ENCODE measurements at regions not wholly inside any gene's neighbourhood (a gene's known extent, or its start where the extent isn't known, plus 50 kb on each side); places are given as distances from the start of the nearest gene placed in this dataset.

GRCh38 chrX:131356725-131357124 lies 67.6 kb upstream of the IGSF1 start:
- H3K4me3 ChIP-seq (ENCODE audit: insufficient read length, low read depth): no peak overlapping the region
- no peak for DNase-seq (ENCODE audit: low read depth, low spot score)
- H3K36me3 ChIP-seq (ENCODE audit: insufficient read depth, insufficient read length, low read length): no peaks in the 10 kb centered on the region
- no peak overlapping the region for H3K9ac ChIP-seq (ENCODE audit: insufficient read length, low read depth)
- no peaks in the 10 kb centered on the region for H3K27me3 ChIP-seq (ENCODE audit: insufficient read depth, insufficient read length)
- TF ChIP-seq SUZ12 (IDR thresholded peaks at IDR 0.05; ENCODE audit: extremely low read depth, insufficient read depth, insufficient read length) (no peak), YY1 (IDR thresholded peaks at IDR 0.05; ENCODE audit: insufficient read depth, insufficient read length) (no peak), ZNF274 (IDR thresholded peaks at IDR 0.05; ENCODE audit: low read depth, low read length) (no peak)
- H3K4me1 ChIP-seq (ENCODE audit: insufficient read depth, insufficient read length): no peaks in the 10 kb centered on the region
- H3K9me3 ChIP-seq (ENCODE audit: insufficient read depth, low read length): no peaks in the 10 kb centered on the region

- no peak overlapping the region for H3K4me3 ChIP-seq (ENCODE audit: insufficient read length, low read depth)
- no peak for DNase-seq (ENCODE audit: low read depth, low spot score)
- no peaks in the 10 kb centered on the region for H3K27me3 ChIP-seq (ENCODE audit: insufficient read depth, insufficient read length)
- no peak for TF ChIP-seq ZNF274 (IDR thresholded peaks at IDR 0.05; ENCODE audit: low read depth, low read length)
- no peak for TF ChIP-seq SUZ12 (IDR thresholded peaks at IDR 0.05; ENCODE audit: extremely low read depth, insufficient read depth, insufficient read length)
- TF ChIP-seq YY1 (IDR thresholded peaks at IDR 0.05; ENCODE audit: insufficient read depth, insufficient read length): no peak
- H3K4me1 ChIP-seq (ENCODE audit: insufficient read depth, insufficient read length): no peaks in the 10 kb centered on the region
- H3K36me3 ChIP-seq (ENCODE audit: insufficient read depth, insufficient read length, low read length): no peaks in the 10 kb centered on the region
- H3K9ac ChIP-seq (ENCODE audit: insufficient read length, low read depth): no peak overlapping the region
- H3K9me3 ChIP-seq (ENCODE audit: insufficient read depth, low read length): no peaks in the 10 kb centered on the region
Measured at GRCh38 chrX:131359611-131360010, 70.5 kb upstream of the IGSF1 start.

GRCh38 chrX:131365766-131366165 lies 76.7 kb upstream of the IGSF1 start:
- Histone ChIP-seq H3K36me3 (ENCODE audit: insufficient read depth, insufficient read length, low read length) (no peaks in the 10 kb centered on the region), H3K4me1 (ENCODE audit: insufficient read depth, insufficient read length) (no peaks in the 10 kb centered on the region), H3K9me3 (ENCODE audit: insufficient read depth, low read length) (no peaks in the 10 kb centered on the region), H3K4me3 (ENCODE audit: insufficient read length, low read depth) (no peak overlapping the region), H3K9ac (ENCODE audit: insufficient read length, low read depth) (no peak overlapping the region), H3K27me3 (ENCODE audit: insufficient read depth, insufficient read length) (no peaks in the 10 kb centered on the region)
- TF ChIP-seq YY1 (IDR thresholded peaks at IDR 0.05; ENCODE audit: insufficient read depth, insufficient read length) (no peak), ZNF274 (IDR thresholded peaks at IDR 0.05; ENCODE audit: low read depth, low read length) (no peak), SUZ12 (IDR thresholded peaks at IDR 0.05; ENCODE audit: extremely low read depth, insufficient read depth, insufficient read length) (no peak)
- no peak for DNase-seq (ENCODE audit: low read depth, low spot score)

- Histone ChIP-seq H3K9ac (ENCODE audit: insufficient read length, low read depth) (no peak overlapping the region), H3K36me3 (ENCODE audit: insufficient read depth, insufficient read length, low read length) (no peaks in the 10 kb centered on the region), H3K4me1 (ENCODE audit: insufficient read depth, insufficient read length) (no peaks in the 10 kb centered on the region), H3K9me3 (ENCODE audit: insufficient read depth, low read length) (no peaks in the 10 kb centered on the region), H3K4me3 (ENCODE audit: insufficient read length, low read depth) (no peak overlapping the region), H3K27me3 (ENCODE audit: insufficient read depth, insufficient read length) (no peaks in the 10 kb centered on the region)
- TF ChIP-seq SUZ12 (IDR thresholded peaks at IDR 0.05; ENCODE audit: extremely low read depth, insufficient read depth, insufficient read length): no peak
- no peak for TF ChIP-seq YY1 (IDR thresholded peaks at IDR 0.05; ENCODE audit: insufficient read depth, insufficient read length)
- no peak for TF ChIP-seq ZNF274 (IDR thresholded peaks at IDR 0.05; ENCODE audit: low read depth, low read length)
- DNase-seq (ENCODE audit: low read depth, low spot score): no peak
Measured at GRCh38 chrX:131366407-131366806, 77.3 kb upstream of the IGSF1 start.

GRCh38 chrX:131388293-131388692 lies 99.2 kb upstream of the IGSF1 start:
- Histone ChIP-seq H3K27me3 (ENCODE audit: insufficient read depth, insufficient read length) (no peaks in the 10 kb centered on the region), H3K4me1 (ENCODE audit: insufficient read depth, insufficient read length) (no peaks in the 10 kb centered on the region), H3K4me3 (ENCODE audit: insufficient read length, low read depth) (no peak overlapping the region), H3K36me3 (ENCODE audit: insufficient read depth, insufficient read length, low read length) (no peaks in the 10 kb centered on the region), H3K9me3 (ENCODE audit: insufficient read depth, low read length) (no peaks in the 10 kb centered on the region), H3K9ac (ENCODE audit: insufficient read length, low read depth) (no peak overlapping the region)
- TF ChIP-seq ZNF274 (IDR thresholded peaks at IDR 0.05; ENCODE audit: low read depth, low read length) (no peak), YY1 (IDR thresholded peaks at IDR 0.05; ENCODE audit: insufficient read depth, insufficient read length) (no peak), SUZ12 (IDR thresholded peaks at IDR 0.05; ENCODE audit: extremely low read depth, insufficient read depth, insufficient read length) (no peak)
- no peak for DNase-seq (ENCODE audit: low read depth, low spot score)

GRCh38 chrX:131392666-131393065 lies 103.6 kb upstream of the IGSF1 start:
- no peak overlapping the region for H3K4me3 ChIP-seq (ENCODE audit: insufficient read length, low read depth)
- TF ChIP-seq YY1 (IDR thresholded peaks at IDR 0.05; ENCODE audit: insufficient read depth, insufficient read length) (no peak), ZNF274 (IDR thresholded peaks at IDR 0.05; ENCODE audit: low read depth, low read length) (no peak), SUZ12 (IDR thresholded peaks at IDR 0.05; ENCODE audit: extremely low read depth, insufficient read depth, insufficient read length) (no peak)
- H3K36me3 ChIP-seq (ENCODE audit: insufficient read depth, insufficient read length, low read length): no peaks in the 10 kb centered on the region
- no peaks in the 10 kb centered on the region for H3K27me3 ChIP-seq (ENCODE audit: insufficient read depth, insufficient read length)
- H3K9ac ChIP-seq (ENCODE audit: insufficient read length, low read depth): no peak overlapping the region
- H3K4me1 ChIP-seq (ENCODE audit: insufficient read depth, insufficient read length): no peaks in the 10 kb centered on the region
- no peaks in the 10 kb centered on the region for H3K9me3 ChIP-seq (ENCODE audit: insufficient read depth, low read length)
- no peak for DNase-seq (ENCODE audit: low read depth, low spot score)

- no peaks in the 10 kb centered on the region for H3K36me3 ChIP-seq (ENCODE audit: insufficient read depth, insufficient read length, low read length)
Measured at GRCh38 chrX:131393426-131393825, 104.3 kb upstream of the IGSF1 start.

More at GRCh38 chrX:131393426-131393825, 104.3 kb upstream of the IGSF1 start:
- DNase-seq (ENCODE audit: low read depth, low spot score): no peak
- Histone ChIP-seq H3K27me3 (ENCODE audit: insufficient read depth, insufficient read length) (no peaks in the 10 kb centered on the region), H3K9me3 (ENCODE audit: insufficient read depth, low read length) (no peaks in the 10 kb centered on the region), H3K9ac (ENCODE audit: insufficient read length, low read depth) (no peak overlapping the region), H3K4me1 (ENCODE audit: insufficient read depth, insufficient read length) (no peaks in the 10 kb centered on the region), H3K4me3 (ENCODE audit: insufficient read length, low read depth) (no peak overlapping the region)
- no peak for TF ChIP-seq YY1 (IDR thresholded peaks at IDR 0.05; ENCODE audit: insufficient read depth, insufficient read length)
- TF ChIP-seq SUZ12 (IDR thresholded peaks at IDR 0.05; ENCODE audit: extremely low read depth, insufficient read depth, insufficient read length): no peak
- TF ChIP-seq ZNF274 (IDR thresholded peaks at IDR 0.05; ENCODE audit: low read depth, low read length): no peak
